Esophagus squamous epithelium (tissue), 5 donors: ENCODE measurements at regions not wholly inside any gene's neighbourhood (a gene's known extent, or its start where the extent isn't known, plus 50 kb on each side); places are given as distances from the start of the nearest gene placed in this dataset.
A peak's percentile ranks its signal among the peaks of the same experiment; 100 is the strongest.
"Not testable (repeated sequence)": the region's sequence is repeated elsewhere in the genome, so short reads cannot be mapped to it uniquely, and the experiment has no call there.

Experiments
- DNase-seq: peaks from one replicate; lab custom pipeline; 2025; lab: John Stamatoyannopoulos, UW
- H3K27ac ChIP-seq, 4 donors: fragments of 200-600 bp; sonication (generic); one replicate each; pipeline ENCODE4 v1.5.1; 2016 to 2019; ENCODE audit warnings: mild to moderate bottlenecking in 1 of 4
- H3K27me3 ChIP-seq, 4 donors: fragments of 200-600 bp; sonication (generic); 1 replicate in 3 of 4; 2 replicates in 1 of 4; pipeline versions ENCODE4 v1.5.1 to v1.6.0; 2017 to 2021; ENCODE audit warnings: antibody characterized with exemption in 1 of 4
- H3K36me3 ChIP-seq, 3 donors: fragments of 200-600 bp; sonication (generic); one replicate each; pipeline ENCODE4 v1.5.1; 2016 to 2019
- H3K4me1 ChIP-seq, 3 donors: fragments of 200-600 bp; sonication (generic); one replicate each; pipeline ENCODE4 v1.5.1; 2017 to 2019
- H3K4me3 ChIP-seq, 4 donors: fragments of 200-600 bp; sonication (generic); 1 replicate in 3 of 4; 2 replicates in 1 of 4; pipeline ENCODE4 v1.5.1; 2016 to 2019; ENCODE audit warnings: mild to moderate bottlenecking in 2 of 4, moderate library complexity in 1 of 4
- H3K9me3 ChIP-seq, 3 donors: fragments of 200-600 bp; sonication (generic); one replicate each; pipeline ENCODE4 v1.5.1; 2016 to 2019
- CTCF ChIP-seq, 6 experiments: fragments of 450-650 bp in 4 of 6; fragments of 200-600 bp in 2 of 6; sonication (generic) in 2 of 6; IDR thresholded peaks; one replicate each; pipeline ENCODE4 v1.5.1; 2016 to 2019; ENCODE audit warnings: antibody characterized with exemption in 6 of 6, mild to moderate bottlenecking in 4 of 6, moderate library complexity in 4 of 6
- POLR2A ChIP-seq, 4 donors: fragments of 450-650 bp; IDR thresholded peaks; one replicate each; pipeline ENCODE4 v1.6.1; 2017; ENCODE audit warnings: antibody characterized with exemption in 4 of 4, mild to moderate bottlenecking in 4 of 4, moderate library complexity in 3 of 4
- WGBS, 2 donors: methylation state at CpG; one replicate each; pipeline ENCODE4 v1.1.5; 2018; 5-methylcytosine and 5-hydroxymethylcytosine counted together
- intact Hi-C: fragments of 100-400 bp; cut with DNase I; formaldehyde crosslinking; loops from one replicate; pipeline ENCODE4 v1.15.0; 2022
- donor health status: DM: yes; HTN: yes; CAD: no.

- TF ChIP-seq POLR2A (IDR thresholded peaks at IDR 0.05) (no peak), CTCF (IDR thresholded peaks at IDR 0.05) (no peak)
- Histone ChIP-seq H3K9me3 (no peaks in the 10 kb centered on the region), H3K4me3 (no peak overlapping the region), H3K4me1 (no peaks in the 10 kb centered on the region), H3K27ac (no peak overlapping the region), H3K36me3 (no peaks in the 10 kb centered on the region), H3K27me3 (no peaks in the 10 kb centered on the region)
- intact Hi-C loops = no loop called here
- no peak for DNase-seq
- 51 to 52% methylated on average over 3 of the region's 3 CpGs for WGBS, 2 donors
These were observed 140.1 kb upstream of the MED14 start for GRCh38 chrX:40875476-40875875.

GRCh38 chrX:40877887-40878286, 142.5 kb upstream of the MED14 start:
- WGBS, 2 donors = 17 to 38% methylated on average over 4 of the region's 4 CpGs
- Histone ChIP-seq H3K27me3 (no peaks in the 10 kb centered on the region), H3K9me3 (no peaks in the 10 kb centered on the region), H3K27ac (no peak overlapping the region), H3K4me3 (no peak overlapping the region), H3K36me3 (no peaks in the 10 kb centered on the region), H3K4me1 (no peaks in the 10 kb centered on the region)
- TF ChIP-seq CTCF (IDR thresholded peaks at IDR 0.05) (peak in 5 of 6 experiments; percentile 16 to 52 (median 39)), POLR2A (IDR thresholded peaks at IDR 0.05) (no peak)
- no peak for DNase-seq
- intact Hi-C loops = no loop called here

GRCh38 chrX:40878766-40879165, 143.4 kb upstream of the MED14 start:
- H3K4me1 ChIP-seq = no peaks in the 10 kb centered on the region
- WGBS, 2 donors = 54 to 100% methylated on average over 1 to 3 of the region's 3 CpGs
- H3K4me3 ChIP-seq = no peak overlapping the region
- intact Hi-C loops = no loop called here
- no peaks in the 10 kb centered on the region for H3K9me3 ChIP-seq
- DNase-seq = no peak
- TF ChIP-seq CTCF (IDR thresholded peaks at IDR 0.05) (no peak), POLR2A (IDR thresholded peaks at IDR 0.05) (no peak)
- H3K36me3 ChIP-seq = no peaks in the 10 kb centered on the region
- no peak overlapping the region for H3K27ac ChIP-seq
- no peaks in the 10 kb centered on the region for H3K27me3 ChIP-seq

GRCh38 chrX:40879172-40879571, 143.8 kb upstream of the MED14 start:
- H3K9me3 ChIP-seq, intact Hi-C loops, DNase-seq, H3K27me3 ChIP-seq, H3K4me1 ChIP-seq, H3K4me3 ChIP-seq, H3K27ac ChIP-seq, H3K36me3 ChIP-seq: not testable (repeated sequence)
- 69 to 92% methylated on average over 5 to 6 of the region's 6 CpGs for WGBS, 2 donors

- Histone ChIP-seq H3K27me3 (no peaks in the 10 kb centered on the region), H3K9me3 (no peaks in the 10 kb centered on the region), H3K27ac (no peak overlapping the region), H3K4me1 (no peaks in the 10 kb centered on the region), H3K36me3 (no peaks in the 10 kb centered on the region), H3K4me3 (no peak overlapping the region)
- no peak for TF ChIP-seq POLR2A (IDR thresholded peaks at IDR 0.05)
- TF ChIP-seq CTCF (IDR thresholded peaks at IDR 0.05) = no peak
- no peak for DNase-seq
- 50 to 79% methylated on average over 3 of the region's 3 CpGs for WGBS, 2 donors
- intact Hi-C loops = no loop called here
These were observed 145.4 kb upstream of the MED14 start for GRCh38 chrX:40880712-40881111.

GRCh38 chrX:40883021-40883619, 147.8 kb upstream of the MED14 start:
- Histone ChIP-seq H3K27ac (no peak overlapping the region), H3K9me3 (no peaks in the 10 kb centered on the region), H3K4me1 (no peaks in the 10 kb centered on the region), H3K36me3 (no peaks in the 10 kb centered on the region), H3K27me3 (no peaks in the 10 kb centered on the region), H3K4me3 (no peak overlapping the region)
- 76% methylated on average over 6 to 7 of the region's 7 CpGs for WGBS, 2 donors
- DNase-seq = no peak
- TF ChIP-seq CTCF (IDR thresholded peaks at IDR 0.05) = no peak
- no peak for TF ChIP-seq POLR2A (IDR thresholded peaks at IDR 0.05)
- intact Hi-C loops = no loop called here
